Spinal cord (tissue), 9 donors: ENCODE measurements at regions not wholly inside any gene's neighbourhood (a gene's known extent, or its start where the extent isn't known, plus 50 kb on each side); places are given as distances from the start of the nearest gene placed in this dataset.

Source experiments
- DNase-seq, 6 donors: peaks; one replicate each; pipeline versions ENCODE4 v3.0.0 to v3.0.0-alpha.2; 2013 to 2015; ENCODE audit warnings: low spot score in 6 of 6, low read depth in 4 of 6
- H3K27ac ChIP-seq: one replicate; pipeline ENCODE4 v1.5.1; 2013; ENCODE audit warnings: low read depth, low read length, control low read depth
- H3K27me3 ChIP-seq: one replicate; pipeline ENCODE4 v1.6.1; 2013; ENCODE audit warnings: low read length; ENCODE audit not compliant: control insufficient read depth, insufficient read depth
- H3K36me3 ChIP-seq: one replicate; pipeline ENCODE4 v1.6.1; 2013; ENCODE audit warnings: low read length; ENCODE audit not compliant: control insufficient read depth, insufficient read depth
- H3K4me1 ChIP-seq: one replicate; pipeline ENCODE4 v1.6.1; 2013; ENCODE audit warnings: low read length; ENCODE audit not compliant: control insufficient read depth, insufficient read depth
- H3K4me3 ChIP-seq: one replicate; pipeline ENCODE4 v1.5.1; 2013; ENCODE audit warnings: low read depth, low read length, control low read depth
- H3K9me3 ChIP-seq: one replicate; pipeline ENCODE4 v1.6.1; 2013; ENCODE audit warnings: low read length; ENCODE audit not compliant: control insufficient read depth, insufficient read depth
- WGBS: methylation state at CpG from one replicate; pipeline ENCODE4 v1.1.5; 2013; ENCODE audit warnings: missing lambda C conversion rate; ENCODE audit not compliant: insufficient coverage; 5-methylcytosine and 5-hydroxymethylcytosine counted together
- donor health status: healthy.

- peaks cover 5% of the 10 kb centered on the region for H3K4me1 ChIP-seq
- DNase-seq, result no peak
- no peaks in the 10 kb centered on the region for H3K9me3 ChIP-seq
- 77% methylated on average over 7 of the region's 13 CpGs for WGBS
- H3K27me3 ChIP-seq, result no peaks in the 10 kb centered on the region
- no peak overlapping the region for H3K4me3 ChIP-seq
- H3K36me3 ChIP-seq, result no peaks in the 10 kb centered on the region
- no peak overlapping the region for H3K27ac ChIP-seq
Observed at GRCh38 chr12:111216387-111217159, 152.3 kb downstream of the PHETA1 start.

GRCh38 chr12:111215881-111216280 lies 153.0 kb downstream of the PHETA1 start:
- no peaks in the 10 kb centered on the region for H3K36me3 ChIP-seq
- H3K4me3 ChIP-seq, result no peak overlapping the region
- no peak for DNase-seq
- H3K27me3 ChIP-seq, result no peaks in the 10 kb centered on the region
- H3K9me3 ChIP-seq, result no peaks in the 10 kb centered on the region
- H3K27ac ChIP-seq, result no peak overlapping the region
- peaks cover 5% of the 10 kb centered on the region for H3K4me1 ChIP-seq
- WGBS, result 84% methylated on average over 4 of the region's 12 CpGs

- WGBS, result 43% methylated on average over 6 of the region's 16 CpGs
- Histone ChIP-seq H3K4me1 (peaks cover 10% of the 10 kb centered on the region), H3K4me3 (no peak overlapping the region), H3K27me3 (no peaks in the 10 kb centered on the region), H3K27ac (no peak overlapping the region), H3K36me3 (no peaks in the 10 kb centered on the region), H3K9me3 (no peaks in the 10 kb centered on the region)
- DNase-seq, result peak in 1 of 6 donors; percentile 32
Observed at GRCh38 chr12:111214401-111214800, 154.5 kb downstream of the PHETA1 start.

- no peak overlapping the region for H3K4me3 ChIP-seq
- no peak overlapping the region for H3K27ac ChIP-seq
- peaks cover 10% of the 10 kb centered on the region for H3K4me1 ChIP-seq
- no peaks in the 10 kb centered on the region for H3K36me3 ChIP-seq
- H3K27me3 ChIP-seq, result no peaks in the 10 kb centered on the region
- H3K9me3 ChIP-seq, result no peaks in the 10 kb centered on the region
- peak in 2 of 6 donors; percentile 37 to 72 for DNase-seq
- WGBS, result no CpG with 5 or more reads among the region's 5 CpGs
Observed at GRCh38 chr12:111213561-111213960, 155.3 kb downstream of the PHETA1 start.

GRCh38 chr12:111212814-111213456 lies 156.0 kb downstream of the PHETA1 start:
- Histone ChIP-seq H3K4me3 (no peak overlapping the region), H3K27me3 (no peaks in the 10 kb centered on the region), H3K27ac (no peak overlapping the region), H3K36me3 (no peaks in the 10 kb centered on the region), H3K9me3 (no peaks in the 10 kb centered on the region), H3K4me1 (peaks cover 10% of the 10 kb centered on the region)
- DNase-seq, result peak in 1 of 6 donors; percentile 53
- WGBS, result 71% methylated on average over 4 of the region's 12 CpGs

GRCh38 chr12:111211910-111212757 lies 156.8 kb downstream of the PHETA1 start:
- Histone ChIP-seq H3K36me3 (no peaks in the 10 kb centered on the region), H3K27me3 (no peaks in the 10 kb centered on the region), H3K27ac (no peak overlapping the region), H3K4me3 (no peak overlapping the region), H3K9me3 (no peaks in the 10 kb centered on the region), H3K4me1 (peaks cover 10% of the 10 kb centered on the region)
- WGBS, result 54% methylated on average over 5 of the region's 7 CpGs
- no peak for DNase-seq

- Histone ChIP-seq H3K27ac (no peak overlapping the region), H3K9me3 (no peaks in the 10 kb centered on the region), H3K36me3 (no peaks in the 10 kb centered on the region), H3K4me3 (no peak overlapping the region), H3K27me3 (no peaks in the 10 kb centered on the region), H3K4me1 (peaks cover 14% of the 10 kb centered on the region)
- WGBS, result 43% methylated on average over 3 of the region's 4 CpGs
- DNase-seq, result peak in 2 of 6 donors; percentile 27 to 56
Observed at GRCh38 chr12:111209811-111210210, 159.1 kb downstream of the PHETA1 start.

GRCh38 chr12:111207761-111208160 lies 161.1 kb downstream of the PHETA1 start:
- H3K36me3 ChIP-seq, result no peaks in the 10 kb centered on the region
- peaks cover 15% of the 10 kb centered on the region for H3K4me1 ChIP-seq
- no peaks in the 10 kb centered on the region for H3K27me3 ChIP-seq
- no peaks in the 10 kb centered on the region for H3K9me3 ChIP-seq
- H3K27ac ChIP-seq, result no peak overlapping the region
- 68% methylated on average over 3 of the region's 3 CpGs for WGBS
- no peak overlapping the region for H3K4me3 ChIP-seq
- DNase-seq, result no peak

- 27% methylated on average over 15 of the region's 15 CpGs for WGBS
- no peaks in the 10 kb centered on the region for H3K36me3 ChIP-seq
- H3K4me1 ChIP-seq, result peaks cover 25% of the 10 kb centered on the region
- no peak overlapping the region for H3K4me3 ChIP-seq
- peak in 1 of 6 donors; percentile 51 for DNase-seq
- no peak overlapping the region for H3K27ac ChIP-seq
- peaks cover 7% of the 10 kb centered on the region for H3K27me3 ChIP-seq
- H3K9me3 ChIP-seq, result no peaks in the 10 kb centered on the region
Observed at GRCh38 chr12:111204788-111205241, 164.1 kb downstream of the PHETA1 start.
